Naive thymus-derived CD8-positive, alpha-beta T cell (primary cell): ENCODE measurements at regions not wholly inside any gene's neighbourhood (a gene's known extent, or its start where the extent isn't known, plus 50 kb on each side); places are given as distances from the start of the nearest gene placed in this dataset.
"Not testable (repeated sequence)": the region's sequence is repeated elsewhere in the genome, so short reads cannot be mapped to it uniquely, and the experiment has no call there.

Experiments used
- ATAC-seq, 2 donors: fragments of 150-1000 bp; cut with Tn5 transposase in 1 of 2; sonication (Bioruptor Pico), chemical (Tn5 transposase) in 1 of 2; 1 replicate in 1 of 2; 2 replicates in 1 of 2; pipeline ENCODE4 v1.10.0; 2021; ENCODE audit warnings: mild to moderate bottlenecking in 2 of 2, moderate library complexity in 2 of 2
- POLR2A ChIA-PET: fragments of 350-600 bp; sonication (Branson Sonifier 250); formaldehyde crosslinking; loops from one replicate; lab custom pipeline; 2021; ENCODE audit warnings: antibody characterized with exemption; lab: Charles Lee
- DNase-seq, 10 donors: peaks; one replicate each; pipeline versions ENCODE4 v3.0.0 to v3.0.0-alpha.2; 2020 to 2022
- H3K27ac Mint-ChIP-seq, 10 donors: one replicate each; pipeline ENCODE4 v1.8.0; 2020 to 2022; ENCODE audit warnings: mild to moderate bottlenecking in 10 of 10, mixed read lengths in 10 of 10, moderate library complexity in 4 of 10, inconsistent platforms in 1 of 10
- H3K27me3 Mint-ChIP-seq, 5 donors: one replicate each; pipeline ENCODE4 v1.8.0; 2021 to 2022; ENCODE audit warnings: mixed read lengths in 5 of 5
- H3K36me3 Mint-ChIP-seq, 3 donors: one replicate each; pipeline ENCODE4 v1.8.0; 2020 to 2022; ENCODE audit warnings: mixed read lengths in 3 of 3, mild to moderate bottlenecking in 2 of 3, inconsistent platforms in 1 of 3
- H3K4me1 Mint-ChIP-seq, 4 donors: one replicate each; pipeline ENCODE4 v1.8.0; 2021 to 2022; ENCODE audit warnings: mixed read lengths in 4 of 4
- H3K4me3 Mint-ChIP-seq, 10 donors: one replicate each; pipeline ENCODE4 v1.8.0; 2020 to 2022; ENCODE audit warnings: mild to moderate bottlenecking in 10 of 10, mixed read lengths in 10 of 10, moderate library complexity in 6 of 10, inconsistent platforms in 1 of 10
- H3K9me3 Mint-ChIP-seq, 9 donors: one replicate each; pipeline ENCODE4 v1.8.0; 2020 to 2022; ENCODE audit warnings: mixed read lengths in 9 of 9, mild to moderate bottlenecking in 3 of 9, inconsistent platforms in 1 of 9, moderate library complexity in 1 of 9

- Mint-ChIP-seq H3K27ac (no peak overlapping the region), H3K27me3 (no peaks in the 10 kb centered on the region), H3K36me3 (peaks cover 0 to 9% (median 0%) of the 10 kb centered on the region in 3 donors), H3K4me1 (no peaks in the 10 kb centered on the region), H3K9me3 (peaks cover 4 to 48% (median 19%) of the 10 kb centered on the region in 9 donors), H3K4me3 (no peak overlapping the region)
- ATAC-seq = no peak
- DNase-seq = no peak
- POLR2A ChIA-PET = no interaction called here
Observed at GRCh38 chr9:102550266-102550665, 444.9 kb upstream of the CYLC2 start.

GRCh38 chr9:102534031-102534430 is 461.1 kb upstream of the CYLC2 start:
- no peak for ATAC-seq
- H3K36me3 Mint-ChIP-seq = no peaks in the 10 kb centered on the region
- POLR2A ChIA-PET = no interaction called here
- peaks cover 0 to 11% (median 0%) of the 10 kb centered on the region in 9 donors for H3K9me3 Mint-ChIP-seq
- DNase-seq = no peak
- no peaks in the 10 kb centered on the region for H3K4me1 Mint-ChIP-seq
- no peak overlapping the region for H3K4me3 Mint-ChIP-seq
- H3K27me3 Mint-ChIP-seq = no peaks in the 10 kb centered on the region
- H3K27ac Mint-ChIP-seq = no peak overlapping the region

- ATAC-seq = no peak
- Mint-ChIP-seq H3K4me3 (no peak overlapping the region), H3K4me1 (peaks cover 0 to 2% (median 0%) of the 10 kb centered on the region in 4 donors), H3K9me3 (peaks cover 0 to 27% (median 5%) of the 10 kb centered on the region in 9 donors), H3K27ac (no peak overlapping the region), H3K27me3 (no peaks in the 10 kb centered on the region), H3K36me3 (no peaks in the 10 kb centered on the region)
- DNase-seq = no peak
- POLR2A ChIA-PET = no interaction called here
Observed at GRCh38 chr9:102521097-102521755, 473.9 kb upstream of the CYLC2 start.

GRCh38 chr9:102519423-102519822 is 475.7 kb upstream of the CYLC2 start:
- POLR2A ChIA-PET = no interaction called here
- no peak overlapping the region for H3K4me3 Mint-ChIP-seq
- H3K9me3 Mint-ChIP-seq = peaks cover 0 to 22% (median 5%) of the 10 kb centered on the region in 9 donors
- peaks cover 0 to 2% (median 0%) of the 10 kb centered on the region in 4 donors for H3K4me1 Mint-ChIP-seq
- no peaks in the 10 kb centered on the region for H3K27me3 Mint-ChIP-seq
- H3K27ac Mint-ChIP-seq = no peak overlapping the region
- ATAC-seq (no peak), DNase-seq (no peak)
- H3K36me3 Mint-ChIP-seq = no peaks in the 10 kb centered on the region

GRCh38 chr9:102518324-102518723 is 476.8 kb upstream of the CYLC2 start:
- POLR2A ChIA-PET = no interaction called here

GRCh38 chr9:102514541-102514940 is 480.6 kb upstream of the CYLC2 start:
- H3K36me3 Mint-ChIP-seq = no peaks in the 10 kb centered on the region
- ATAC-seq (no peak), DNase-seq (no peak)
- H3K4me3 Mint-ChIP-seq = no peak overlapping the region
- POLR2A ChIA-PET = no interaction called here
- H3K9me3 Mint-ChIP-seq = peaks cover 0 to 16% (median 6%) of the 10 kb centered on the region in 9 donors
- no peaks in the 10 kb centered on the region for H3K4me1 Mint-ChIP-seq
- no peaks in the 10 kb centered on the region for H3K27me3 Mint-ChIP-seq
- no peak overlapping the region for H3K27ac Mint-ChIP-seq

More at GRCh38 chr9:102518324-102518723, 476.8 kb upstream of the CYLC2 start:
- Mint-ChIP-seq H3K9me3 (peaks cover 0 to 17% (median 6%) of the 10 kb centered on the region in 9 donors), H3K36me3 (no peaks in the 10 kb centered on the region), H3K4me3 (no peak overlapping the region), H3K27me3 (no peaks in the 10 kb centered on the region), H3K27ac (no peak overlapping the region), H3K4me1 (peaks cover 0 to 2% (median 0%) of the 10 kb centered on the region in 4 donors)
- no peak for ATAC-seq
- no peak for DNase-seq

GRCh38 chr9:102507044-102507687 is 488.0 kb upstream of the CYLC2 start:
- ATAC-seq (no peak), DNase-seq (no peak)
- no peaks in the 10 kb centered on the region for H3K27me3 Mint-ChIP-seq
- no peak overlapping the region for H3K4me3 Mint-ChIP-seq
- H3K4me1 Mint-ChIP-seq = no peaks in the 10 kb centered on the region
- peaks cover 0 to 8% (median 0%) of the 10 kb centered on the region in 9 donors for H3K9me3 Mint-ChIP-seq
- POLR2A ChIA-PET = no interaction called here
- no peaks in the 10 kb centered on the region for H3K36me3 Mint-ChIP-seq
- H3K27ac Mint-ChIP-seq = no peak overlapping the region

GRCh38 chr9:102506406-102506805 is 488.7 kb upstream of the CYLC2 start:
- DNase-seq (no peak), ATAC-seq (no peak)
- no peaks in the 10 kb centered on the region for H3K36me3 Mint-ChIP-seq
- peaks cover 0 to 16% (median 1%) of the 10 kb centered on the region in 9 donors for H3K9me3 Mint-ChIP-seq
- H3K4me3 Mint-ChIP-seq = no peak overlapping the region
- H3K4me1 Mint-ChIP-seq = no peaks in the 10 kb centered on the region
- POLR2A ChIA-PET = no interaction called here
- H3K27ac Mint-ChIP-seq = no peak overlapping the region
- peaks cover 0 to 3% (median 0%) of the 10 kb centered on the region in 5 donors for H3K27me3 Mint-ChIP-seq

GRCh38 chr9:102499468-102499867 is 495.7 kb upstream of the CYLC2 start:
- no peaks in the 10 kb centered on the region for H3K36me3 Mint-ChIP-seq

GRCh38 chr9:102497709-102498108 is 497.4 kb upstream of the CYLC2 start:
- peaks cover 0 to 4% (median 0%) of the 10 kb centered on the region in 5 donors for H3K27me3 Mint-ChIP-seq
- ATAC-seq (no peak), DNase-seq (no peak)
- no peaks in the 10 kb centered on the region for H3K4me1 Mint-ChIP-seq
- H3K27ac Mint-ChIP-seq = no peak overlapping the region
- no peak overlapping the region for H3K4me3 Mint-ChIP-seq
- H3K36me3 Mint-ChIP-seq = no peaks in the 10 kb centered on the region
- peaks cover 0 to 28% (median 10%) of the 10 kb centered on the region in 9 donors for H3K9me3 Mint-ChIP-seq
- POLR2A ChIA-PET = no interaction called here

More at GRCh38 chr9:102499468-102499867, 495.7 kb upstream of the CYLC2 start:
- no peak for DNase-seq
- no peaks in the 10 kb centered on the region for H3K4me1 Mint-ChIP-seq
- H3K27me3 Mint-ChIP-seq = peaks cover 0 to 4% (median 0%) of the 10 kb centered on the region in 5 donors
- H3K9me3 Mint-ChIP-seq = peaks cover 0 to 21% (median 6%) of the 10 kb centered on the region in 9 donors
- no peak for ATAC-seq
- no peak overlapping the region for H3K27ac Mint-ChIP-seq
- POLR2A ChIA-PET = no interaction called here
- H3K4me3 Mint-ChIP-seq = no peak overlapping the region

- ATAC-seq, POLR2A ChIA-PET, H3K4me3 Mint-ChIP-seq, H3K4me1 Mint-ChIP-seq, H3K27me3 Mint-ChIP-seq, H3K36me3 Mint-ChIP-seq, DNase-seq, H3K27ac Mint-ChIP-seq: not testable (repeated sequence)
- H3K9me3 Mint-ChIP-seq = peaks cover 0 to 16% (median 3%) of the 10 kb centered on the region in 9 donors
Observed at GRCh38 chr9:102486976-102487375, 508.2 kb upstream of the CYLC2 start.

GRCh38 chr9:102483651-102484050 is 511.5 kb upstream of the CYLC2 start:
- Mint-ChIP-seq H3K27me3 (peaks cover 0 to 2% (median 0%) of the 10 kb centered on the region in 5 donors), H3K36me3 (no peaks in the 10 kb centered on the region), H3K9me3 (peaks cover 0 to 8% (median 2%) of the 10 kb centered on the region in 9 donors), H3K4me3 (no peak overlapping the region), H3K4me1 (no peaks in the 10 kb centered on the region), H3K27ac (no peak overlapping the region)
- DNase-seq = no peak
- no peak for ATAC-seq
- POLR2A ChIA-PET = no interaction called here

- H3K4me3 Mint-ChIP-seq = no peak overlapping the region
- H3K27me3 Mint-ChIP-seq = peaks cover 0 to 2% (median 0%) of the 10 kb centered on the region in 5 donors
- no peak for ATAC-seq
Observed at GRCh38 chr9:102482776-102483175, 512.4 kb upstream of the CYLC2 start.

More at GRCh38 chr9:102482776-102483175, 512.4 kb upstream of the CYLC2 start:
- no peaks in the 10 kb centered on the region for H3K36me3 Mint-ChIP-seq
- DNase-seq = no peak
- H3K27ac Mint-ChIP-seq = no peak overlapping the region
- H3K4me1 Mint-ChIP-seq = no peaks in the 10 kb centered on the region
- POLR2A ChIA-PET = no interaction called here
- H3K9me3 Mint-ChIP-seq = peaks cover 0 to 8% (median 2%) of the 10 kb centered on the region in 9 donors
